ENCODE measurements at regions not wholly inside any gene's neighbourhood (a gene's known extent, or its start where the extent isn't known, plus 50 kb on each side); places are given as distances from the start of the nearest gene placed in this dataset.

DNA sequence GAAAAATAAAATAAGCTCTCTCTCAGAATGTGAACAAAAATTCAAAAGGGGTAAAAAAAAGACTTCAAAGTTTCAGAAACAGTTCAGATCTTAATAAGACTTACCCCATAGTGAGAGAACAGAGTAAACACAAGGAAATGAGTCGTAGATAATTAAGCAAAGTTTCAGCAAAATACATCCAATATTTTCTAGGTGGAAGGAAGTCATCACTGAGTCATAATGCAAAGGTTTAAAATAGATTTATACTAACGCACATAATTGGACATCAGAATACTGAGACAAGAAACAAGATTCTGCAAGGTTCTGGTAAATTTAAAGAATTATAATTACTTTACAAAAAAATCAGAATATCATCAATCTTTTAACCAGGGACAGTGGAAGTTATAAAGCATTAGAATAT, 1370.7 kb upstream of the ATXN8OS start:
- TF ChIP-seq EZH2phosphoT487 (IDR thresholded peaks at IDR 0.05; ENCODE audit: borderline replicate concordance, low read length): no peak
- TF ChIP-seq, protein P1, sequence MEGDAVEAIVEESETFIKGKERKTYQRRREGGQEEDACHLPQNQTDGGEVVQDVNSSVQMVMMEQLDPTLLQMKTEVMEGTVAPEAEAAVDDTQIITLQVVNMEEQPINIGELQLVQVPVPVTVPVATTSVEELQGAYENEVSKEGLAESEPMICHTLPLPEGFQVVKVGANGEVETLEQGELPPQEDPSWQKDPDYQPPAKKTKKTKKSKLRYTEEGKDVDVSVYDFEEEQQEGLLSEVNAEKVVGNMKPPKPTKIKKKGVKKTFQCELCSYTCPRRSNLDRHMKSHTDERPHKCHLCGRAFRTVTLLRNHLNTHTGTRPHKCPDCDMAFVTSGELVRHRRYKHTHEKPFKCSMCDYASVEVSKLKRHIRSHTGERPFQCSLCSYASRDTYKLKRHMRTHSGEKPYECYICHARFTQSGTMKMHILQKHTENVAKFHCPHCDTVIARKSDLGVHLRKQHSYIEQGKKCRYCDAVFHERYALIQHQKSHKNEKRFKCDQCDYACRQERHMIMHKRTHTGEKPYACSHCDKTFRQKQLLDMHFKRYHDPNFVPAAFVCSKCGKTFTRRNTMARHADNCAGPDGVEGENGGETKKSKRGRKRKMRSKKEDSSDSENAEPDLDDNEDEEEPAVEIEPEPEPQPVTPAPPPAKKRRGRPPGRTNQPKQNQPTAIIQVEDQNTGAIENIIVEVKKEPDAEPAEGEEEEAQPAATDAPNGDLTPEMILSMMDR (conservative IDR thresholded peaks at IDR 0.05; ENCODE audit: low read depth, low read length): no peak
- no peak for TF ChIP-seq EZH2 (IDR thresholded peaks at IDR 0.05; ENCODE audit: low read length, unreplicated experiment)

All from PC-3 (cell line).